HCT116 (cell line): ENCODE measurements at regions not wholly inside any gene's neighbourhood (a gene's known extent, or its start where the extent isn't known, plus 50 kb on each side); places are given as distances from the start of the nearest gene placed in this dataset.

Experiments used
- ATAC-seq: fragments of 200-7000 bp; cut with Tn5 transposase; 2 replicates; pipeline ENCODE4 v1.9.1; 2020; ENCODE audit warnings: mild to moderate bottlenecking, moderate library complexity
- BruUV-seq: library from RNA; stranded (reverse); fragments of 400-500 nt; replicated peaks from 2 replicates; lab custom pipeline; 2021; lab: Mats Ljungman, UMichigan
- CTCF ChIA-PET: fragments of 300-600 bp; sonication (Branson Sonifier 250); formaldehyde crosslinking; loops from one replicate; lab custom pipeline; 2021; ENCODE audit warnings: antibody characterized with exemption; lab: Charles Lee
- POLR2A ChIA-PET: fragments of 300-600, 350-600 bp; sonication (Branson Sonifier 250); formaldehyde crosslinking; loops from one replicate; lab custom pipeline; 2021; ENCODE audit warnings: antibody characterized with exemption; lab: Charles Lee
- RAD21 ChIA-PET, 2 experiments: fragments of 300-600 bp; sonication (Branson Sonifier 250); formaldehyde crosslinking; loops; one replicate each; lab custom pipeline; 2023; ENCODE audit warnings: low total read pairs in 2 of 2; ENCODE audit not compliant: uncharacterized antibody in 2 of 2, unreplicated experiment in 2 of 2, low non-redundant PET in 1 of 2; lab: Charles Lee
- DNase-seq: peaks from one replicate; pipeline ENCODE4 v3.0.0-alpha.2; 2010; ENCODE audit warnings: low read depth, low spot score
- H2AFZ ChIP-seq: fragments of 200-600 bp; shearing (Covaris generic), sonication (generic); 2 replicates; pipeline ENCODE4 v1.6.1; 2017; ENCODE audit warnings: low read depth, mixed run types, mixed read lengths, antibody characterized with exemption, low read length; ENCODE audit not compliant: poor library complexity, severe bottlenecking
- H3K27ac ChIP-seq: 2 replicates; pipeline ENCODE4 v1.5.1; 2012; ENCODE audit warnings: low read depth, low read length
- H3K27me3 ChIP-seq: fragments of 200-600 bp; sonication (generic); 2 replicates; pipeline ENCODE4 v1.6.1; 2016; ENCODE audit warnings: mixed run types, low read length, mixed read lengths; ENCODE audit not compliant: insufficient read depth
- H3K36me3 ChIP-seq, 2 experiments: fragments of 200-500 bp in 1 of 2; fragments of 200-600 bp in 1 of 2; sonication (Bioruptor generic) in 1 of 2; sonication (generic) in 1 of 2; 2 replicates each; pipeline versions ENCODE4 v1.5.1 to v1.6.1; 2014 to 2016; ENCODE audit warnings: low read length in 2 of 2, inconsistent platforms in 1 of 2, mixed read lengths in 1 of 2, mixed run types in 1 of 2; ENCODE audit not compliant: insufficient read depth in 2 of 2, control insufficient read depth in 1 of 2
- H3K4me1 ChIP-seq, 2 experiments: fragments of 200-600 bp in 1 of 2; sonication (generic) in 1 of 2; 2 replicates each; pipeline versions ENCODE4 v1.5.1 to v1.6.1; 2012 to 2017; ENCODE audit warnings: low read length in 2 of 2, inconsistent platforms in 1 of 2, mild to moderate bottlenecking in 1 of 2, mixed read lengths in 1 of 2, mixed run types in 1 of 2, moderate library complexity in 1 of 2; ENCODE audit not compliant: insufficient read depth in 2 of 2, control insufficient read depth in 1 of 2
- H3K4me2 ChIP-seq: fragments of 200-600 bp; sonication (generic); 2 replicates; pipeline ENCODE4 v1.6.1; 2017; ENCODE audit warnings: mixed run types, low read length, mixed read lengths
- H3K4me3 ChIP-seq, 2 experiments: fragments of 200-600 bp in 1 of 2; sonication (generic) in 1 of 2; replicated peaks in 1 of 2; 2 replicates each; pipeline ENCODE4 v1.5.1; 2011 to 2016; ENCODE audit warnings: low read length in 2 of 2, control low read depth in 1 of 2, low read depth in 1 of 2, mild to moderate bottlenecking in 1 of 2, mixed read lengths in 1 of 2, mixed run types in 1 of 2
- H3K79me2 ChIP-seq: fragments of 200-600 bp; sonication (generic); 2 replicates; pipeline ENCODE4 v1.6.1; 2017; ENCODE audit warnings: mild to moderate bottlenecking, mixed run types, low read length, moderate library complexity, mixed read lengths; ENCODE audit not compliant: insufficient read depth
- H3K9ac ChIP-seq: fragments of 200-600 bp; sonication (generic); 2 replicates; pipeline ENCODE4 v1.6.1; 2016; ENCODE audit warnings: low read length, mixed read lengths
- H3K9me2 ChIP-seq: fragments of 200-600 bp; sonication (generic), shearing (Covaris generic); 2 replicates; pipeline ENCODE4 v1.6.1; 2017; ENCODE audit warnings: mixed run types, mild to moderate bottlenecking, moderate library complexity; ENCODE audit not compliant: insufficient read depth
- H3K9me3 ChIP-seq, 2 experiments: fragments of 200-500 bp in 1 of 2; fragments of 200-600 bp in 1 of 2; sonication (Bioruptor generic) in 1 of 2; sonication (generic) in 1 of 2; 2 replicates each; pipeline ENCODE4 v1.6.1; 2014 to 2017; ENCODE audit warnings: low read length in 2 of 2, mixed read lengths in 2 of 2, inconsistent platforms in 1 of 2, low read depth in 1 of 2, mild to moderate bottlenecking in 1 of 2, mixed run types in 1 of 2, moderate library complexity in 1 of 2; ENCODE audit not compliant: control insufficient read depth in 1 of 2, insufficient read depth in 1 of 2
- H4K20me1 ChIP-seq: fragments of 200-600 bp; sonication (generic), shearing (Covaris generic); 2 replicates; pipeline ENCODE4 v1.6.1; 2017; ENCODE audit warnings: mixed run types, mild to moderate bottlenecking, moderate library complexity; ENCODE audit not compliant: insufficient read depth
- CBX3 ChIP-seq: IDR thresholded peaks from 2 replicates; pipeline ENCODE4 v1.6.1; 2012; ENCODE audit warnings: low read depth
- EGR1 ChIP-seq: IDR thresholded peaks from 2 replicates; pipeline ENCODE4 v1.6.1; 2012; ENCODE audit warnings: low read depth
- ELF1 ChIP-seq: IDR thresholded peaks from 2 replicates; pipeline ENCODE4 v1.6.1; 2012; ENCODE audit warnings: low read depth, borderline replicate concordance
- EZH2 ChIP-seq: fragments of 200-600 bp; sonication (generic); IDR thresholded peaks from 2 replicates; pipeline ENCODE4 v1.6.1; 2017; ENCODE audit warnings: antibody characterized with exemption, mixed run types
- FOSL1 ChIP-seq: IDR thresholded peaks from 2 replicates; pipeline ENCODE4 v1.6.1; 2012; ENCODE audit warnings: low read depth
- JUND ChIP-seq: IDR thresholded peaks from 2 replicates; pipeline ENCODE4 v1.6.1; 2012
- POLR2A ChIP-seq: IDR thresholded peaks from 2 replicates; pipeline ENCODE4 v1.7.0; 2011; ENCODE audit warnings: borderline replicate concordance; ENCODE audit not compliant: insufficient read depth, insufficient read length; ENCODE audit errors: extremely low read depth
- SIN3A ChIP-seq: IDR thresholded peaks from 2 replicates; pipeline ENCODE4 v1.6.1; 2012; ENCODE audit warnings: low read depth
- SP1 ChIP-seq: IDR thresholded peaks from 2 replicates; pipeline ENCODE4 v1.6.1; 2012; ENCODE audit warnings: low read depth
- SRF ChIP-seq: IDR thresholded peaks from 2 replicates; pipeline ENCODE4 v1.6.1; 2012; ENCODE audit warnings: low read depth
- ZFX ChIP-seq: fragments of 450-650 bp; IDR thresholded peaks from 2 replicates; pipeline ENCODE4 v1.6.1; 2017
- intact Hi-C: fragments of 100-400 bp; cut with micrococcal nuclease; formaldehyde crosslinking; loops from 2 replicates; pipeline ENCODE4 v1.10.0; 2022
- TF ChIP-seq, protein P1 (sequence below): IDR thresholded peaks from 2 replicates; pipeline ENCODE4 v1.6.1; 2012
- TF ChIP-seq, protein P2 (sequence below), 3 experiments: fragments of 200-600 bp in 1 of 3; sonication (generic) in 1 of 3; IDR thresholded peaks in 2 of 3; conservative IDR thresholded peaks in 1 of 3; 2 replicates each; pipeline ENCODE4 v1.5.1; 2012 to 2017; ENCODE audit warnings: low read depth in 2 of 3, low read length in 2 of 3, antibody characterized with exemption in 1 of 3, borderline replicate concordance in 1 of 3, control low read depth in 1 of 3, mild to moderate bottlenecking in 1 of 3, mixed read lengths in 1 of 3, mixed run types in 1 of 3, moderate library complexity in 1 of 3; ENCODE audit not compliant: insufficient read depth in 1 of 3
- TF ChIP-seq, protein P3 (sequence below): IDR thresholded peaks from 2 replicates; pipeline ENCODE4 v1.6.1; 2012; ENCODE audit warnings: low read depth

DNA sequence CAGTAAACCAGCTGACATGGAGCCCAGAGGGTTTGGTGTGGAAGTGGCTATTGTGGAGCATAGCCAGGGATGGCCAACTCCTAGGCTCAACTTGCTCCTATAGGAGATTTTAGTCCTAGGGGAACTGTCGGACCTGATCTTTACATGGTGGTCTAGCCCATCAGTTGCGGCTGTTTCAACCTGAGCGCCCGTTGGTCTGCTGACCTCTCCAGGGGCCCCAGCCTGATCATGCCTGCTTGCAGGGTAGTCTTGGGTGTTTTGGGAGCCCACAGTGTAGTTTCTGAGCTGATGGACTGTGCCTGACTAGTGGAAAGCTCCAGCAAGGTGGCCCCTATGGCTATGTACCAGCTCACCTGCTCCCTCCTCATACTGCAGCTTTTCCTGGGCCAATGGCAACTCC, 597.0 kb downstream of the IQCM start:
- no peak overlapping the region for H3K9ac ChIP-seq
- H2AFZ ChIP-seq: no peak overlapping the region
- DNase-seq (no peak), ATAC-seq (no peak)
- H3K4me2 ChIP-seq: no peak overlapping the region
- no TSS peak for BruUV-seq
- CTCF ChIA-PET: no interaction called here
- TF ChIP-seq SP1 (no peak), EGR1 (no peak), EZH2 (no peak), POLR2A (no peak), ELF1 (no peak), FOSL1 (no peak)
- TF ChIP-seq, protein P1, sequence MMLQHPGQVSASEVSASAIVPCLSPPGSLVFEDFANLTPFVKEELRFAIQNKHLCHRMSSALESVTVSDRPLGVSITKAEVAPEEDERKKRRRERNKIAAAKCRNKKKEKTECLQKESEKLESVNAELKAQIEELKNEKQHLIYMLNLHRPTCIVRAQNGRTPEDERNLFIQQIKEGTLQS: no peak
- H3K79me2 ChIP-seq: no peaks in the 10 kb centered on the region
- intact Hi-C loops: no loop called here
- H3K27me3 ChIP-seq: no peaks in the 10 kb centered on the region
- POLR2A ChIA-PET: no interaction called here
- H3K27ac ChIP-seq: no peak overlapping the region
- H3K9me2 ChIP-seq: no peaks in the 10 kb centered on the region
- no peaks in the 10 kb centered on the region for H3K9me3 ChIP-seq
- H3K36me3 ChIP-seq: no peaks in the 10 kb centered on the region
- RAD21 ChIA-PET: no interaction called here
- no peaks in the 10 kb centered on the region for H4K20me1 ChIP-seq
- no peaks in the 10 kb centered on the region for H3K4me1 ChIP-seq
- H3K4me3 ChIP-seq: no peak overlapping the region

GRCh38 chr4:149214301-149214700, 601.3 kb downstream of the IQCM start:
- H3K27me3 ChIP-seq: no peaks in the 10 kb centered on the region
- ChIA-PET POLR2A (no interaction called here), RAD21 (no interaction called here), CTCF (no interaction called here)
- no peak overlapping the region for H3K9ac ChIP-seq
- H3K27ac ChIP-seq: no peak overlapping the region
- no peak for DNase-seq
- no peak overlapping the region for H3K4me2 ChIP-seq
- intact Hi-C loops: no loop called here
- no peak for ATAC-seq
- no peak overlapping the region for H2AFZ ChIP-seq
- no peaks in the 10 kb centered on the region for H3K9me2 ChIP-seq
- no peak overlapping the region for H3K4me3 ChIP-seq
- no peaks in the 10 kb centered on the region for H3K9me3 ChIP-seq
- no peaks in the 10 kb centered on the region for H3K4me1 ChIP-seq
- no TSS peak for BruUV-seq
- H3K36me3 ChIP-seq: no peaks in the 10 kb centered on the region
- no peaks in the 10 kb centered on the region; the same call in 1 of the 2 replicates for H4K20me1 ChIP-seq
- no peaks in the 10 kb centered on the region for H3K79me2 ChIP-seq
- TF ChIP-seq, protein P2, sequence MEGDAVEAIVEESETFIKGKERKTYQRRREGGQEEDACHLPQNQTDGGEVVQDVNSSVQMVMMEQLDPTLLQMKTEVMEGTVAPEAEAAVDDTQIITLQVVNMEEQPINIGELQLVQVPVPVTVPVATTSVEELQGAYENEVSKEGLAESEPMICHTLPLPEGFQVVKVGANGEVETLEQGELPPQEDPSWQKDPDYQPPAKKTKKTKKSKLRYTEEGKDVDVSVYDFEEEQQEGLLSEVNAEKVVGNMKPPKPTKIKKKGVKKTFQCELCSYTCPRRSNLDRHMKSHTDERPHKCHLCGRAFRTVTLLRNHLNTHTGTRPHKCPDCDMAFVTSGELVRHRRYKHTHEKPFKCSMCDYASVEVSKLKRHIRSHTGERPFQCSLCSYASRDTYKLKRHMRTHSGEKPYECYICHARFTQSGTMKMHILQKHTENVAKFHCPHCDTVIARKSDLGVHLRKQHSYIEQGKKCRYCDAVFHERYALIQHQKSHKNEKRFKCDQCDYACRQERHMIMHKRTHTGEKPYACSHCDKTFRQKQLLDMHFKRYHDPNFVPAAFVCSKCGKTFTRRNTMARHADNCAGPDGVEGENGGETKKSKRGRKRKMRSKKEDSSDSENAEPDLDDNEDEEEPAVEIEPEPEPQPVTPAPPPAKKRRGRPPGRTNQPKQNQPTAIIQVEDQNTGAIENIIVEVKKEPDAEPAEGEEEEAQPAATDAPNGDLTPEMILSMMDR (IDR thresholded peaks at IDR 0.05 in 2 of 3, conservative IDR thresholded peaks at IDR 0.05 in 1 of 3; ENCODE audit: borderline replicate concordance in 1 of 3, insufficient read depth in 1 of 3, low read depth in 2 of 3, low read length in 2 of 3): no peak
- TF ChIP-seq FOSL1 (no peak), SIN3A (no peak), JUND (no peak), ZFX (no peak), CBX3 (no peak), EGR1 (no peak), SRF (no peak)
- TF ChIP-seq, protein P1: no peak
- TF ChIP-seq, protein P3, sequence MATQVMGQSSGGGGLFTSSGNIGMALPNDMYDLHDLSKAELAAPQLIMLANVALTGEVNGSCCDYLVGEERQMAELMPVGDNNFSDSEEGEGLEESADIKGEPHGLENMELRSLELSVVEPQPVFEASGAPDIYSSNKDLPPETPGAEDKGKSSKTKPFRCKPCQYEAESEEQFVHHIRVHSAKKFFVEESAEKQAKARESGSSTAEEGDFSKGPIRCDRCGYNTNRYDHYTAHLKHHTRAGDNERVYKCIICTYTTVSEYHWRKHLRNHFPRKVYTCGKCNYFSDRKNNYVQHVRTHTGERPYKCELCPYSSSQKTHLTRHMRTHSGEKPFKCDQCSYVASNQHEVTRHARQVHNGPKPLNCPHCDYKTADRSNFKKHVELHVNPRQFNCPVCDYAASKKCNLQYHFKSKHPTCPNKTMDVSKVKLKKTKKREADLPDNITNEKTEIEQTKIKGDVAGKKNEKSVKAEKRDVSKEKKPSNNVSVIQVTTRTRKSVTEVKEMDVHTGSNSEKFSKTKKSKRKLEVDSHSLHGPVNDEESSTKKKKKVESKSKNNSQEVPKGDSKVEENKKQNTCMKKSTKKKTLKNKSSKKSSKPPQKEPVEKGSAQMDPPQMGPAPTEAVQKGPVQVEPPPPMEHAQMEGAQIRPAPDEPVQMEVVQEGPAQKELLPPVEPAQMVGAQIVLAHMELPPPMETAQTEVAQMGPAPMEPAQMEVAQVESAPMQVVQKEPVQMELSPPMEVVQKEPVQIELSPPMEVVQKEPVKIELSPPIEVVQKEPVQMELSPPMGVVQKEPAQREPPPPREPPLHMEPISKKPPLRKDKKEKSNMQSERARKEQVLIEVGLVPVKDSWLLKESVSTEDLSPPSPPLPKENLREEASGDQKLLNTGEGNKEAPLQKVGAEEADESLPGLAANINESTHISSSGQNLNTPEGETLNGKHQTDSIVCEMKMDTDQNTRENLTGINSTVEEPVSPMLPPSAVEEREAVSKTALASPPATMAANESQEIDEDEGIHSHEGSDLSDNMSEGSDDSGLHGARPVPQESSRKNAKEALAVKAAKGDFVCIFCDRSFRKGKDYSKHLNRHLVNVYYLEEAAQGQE: no peak
